ENCODE measurements at regions not wholly inside any gene's neighbourhood (a gene's known extent, or its start where the extent isn't known, plus 50 kb on each side); places are given as distances from the start of the nearest gene placed in this dataset.

GRCh38 chr4:33661636-33662035 lies 2582.7 kb downstream of the ARAP2 start:
- H3K4me1 ChIP-seq (ENCODE audit: control insufficient read depth, insufficient read depth, low read length), result no peaks in the 10 kb centered on the region

GRCh38 chr4:33685939-33686338 lies 2558.4 kb downstream of the ARAP2 start:
- DNase-seq (ENCODE audit: low read depth, low spot score), result no peak
- CTCF ChIA-PET, result no interaction called here
- POLR2A ChIA-PET, result no interaction called here
- Histone ChIP-seq H3K4me3 (ENCODE audit: low read depth in 2 of 2, low read length in 2 of 2) (no peak overlapping the region), H3K27me3 (ENCODE audit: control insufficient read depth, insufficient read depth, low read length) (no peaks in the 10 kb centered on the region), H3K36me3 (ENCODE audit: control insufficient read depth, insufficient read depth, low read length) (no peaks in the 10 kb centered on the region), H3K27ac (ENCODE audit: low read length) (no peak overlapping the region), H3K4me1 (ENCODE audit: control insufficient read depth, insufficient read depth, low read length) (no peaks in the 10 kb centered on the region), H3K9me3 (ENCODE audit: control insufficient read depth, insufficient read depth, low read depth, low read length) (no peaks in the 10 kb centered on the region)
- in situ Hi-C loops (cut with HindIII; ENCODE audit: low pct_unique_long_range_greater_than_20kb, low sequenced_read_pairs), result no loop called here
- no peak for ATAC-seq
- intact Hi-C loops (cut with micrococcal nuclease; ENCODE audit: unreplicated experiment), result no loop called here
- BruUV-seq (replicated peaks), result no TSS peak
- TF ChIP-seq SIN3A (IDR thresholded peaks at IDR 0.05; ENCODE audit: borderline replicate concordance, insufficient read depth, low read depth, low read length) (no peak), POLR2AphosphoS5 (IDR thresholded peaks at IDR 0.05; ENCODE audit: low read depth, low read length) (no peak), REST (IDR thresholded peaks at IDR 0.05; ENCODE audit: insufficient read depth in 1 of 2, low read depth in 2 of 2, low read length in 1 of 2) (no peak), TCF7L2 (IDR thresholded peaks at IDR 0.05; ENCODE audit: low read depth, low read length) (no peak), CTCF (IDR thresholded peaks at IDR 0.05) (no peak)

More at GRCh38 chr4:33661636-33662035, 2582.7 kb downstream of the ARAP2 start:
- TF ChIP-seq TCF7L2 (IDR thresholded peaks at IDR 0.05; ENCODE audit: low read depth, low read length) (no peak), REST (IDR thresholded peaks at IDR 0.05; ENCODE audit: insufficient read depth in 1 of 2, low read depth in 2 of 2, low read length in 1 of 2) (no peak), CTCF (IDR thresholded peaks at IDR 0.05) (no peak), POLR2AphosphoS5 (IDR thresholded peaks at IDR 0.05; ENCODE audit: low read depth, low read length) (no peak), SIN3A (IDR thresholded peaks at IDR 0.05; ENCODE audit: borderline replicate concordance, insufficient read depth, low read depth, low read length) (no peak)
- ATAC-seq, result no peak
- no peaks in the 10 kb centered on the region for H3K36me3 ChIP-seq (ENCODE audit: control insufficient read depth, insufficient read depth, low read length)
- ChIA-PET POLR2A (no interaction called here), CTCF (no interaction called here)
- no peaks in the 10 kb centered on the region for H3K27me3 ChIP-seq (ENCODE audit: control insufficient read depth, insufficient read depth, low read length)
- no peaks in the 10 kb centered on the region for H3K9me3 ChIP-seq (ENCODE audit: control insufficient read depth, insufficient read depth, low read depth, low read length)
- in situ Hi-C loops (cut with HindIII; ENCODE audit: low pct_unique_long_range_greater_than_20kb, low sequenced_read_pairs) (no loop called here), intact Hi-C loops (cut with micrococcal nuclease; ENCODE audit: unreplicated experiment) (no loop called here)
- H3K4me3 ChIP-seq (ENCODE audit: low read depth in 2 of 2, low read length in 2 of 2), result no peak overlapping the region
- BruUV-seq (replicated peaks), result no TSS peak
- H3K27ac ChIP-seq (ENCODE audit: low read length), result no peak overlapping the region
- DNase-seq (ENCODE audit: low read depth, low spot score), result no peak

Data from Panc1 (cell line).